Endothelial cell of umbilical vein (primary cell): ENCODE measurements at regions not wholly inside any gene's neighbourhood (a gene's known extent, or its start where the extent isn't known, plus 50 kb on each side); places are given as distances from the start of the nearest gene placed in this dataset.

Experiments
- BruUV-seq: library from RNA; stranded (reverse); fragments of 400-500 nt; replicated peaks from 2 replicates; lab custom pipeline; 2021; lab: Mats Ljungman, UMichigan
- CTCF ChIA-PET: fragments of 300-600, 350-600 bp; sonication (Branson Sonifier 250); formaldehyde crosslinking; loops from one replicate; lab custom pipeline; 2021; ENCODE audit warnings: antibody characterized with exemption, inconsistent platforms; lab: Charles Lee
- POLR2A ChIA-PET: fragments of 300-600, 350-600 bp; sonication (Branson Sonifier 250); formaldehyde crosslinking; loops from one replicate; lab custom pipeline; 2021; ENCODE audit warnings: antibody characterized with exemption, inconsistent platforms; lab: Charles Lee
- DNase-seq: peaks from one replicate; pipeline ENCODE4 v3.0.0-alpha.2; 2011; ENCODE audit warnings: low read depth, low spot score
- FAIRE-seq: peaks from 2 replicates; lab custom pipeline; 2011; peaks lifted over from hg19 to GRCh38; lab: Jason Lieb, UNC
- H2AFZ ChIP-seq: 2 replicates; pipeline ENCODE4 v1.6.0; 2012; ENCODE audit warnings: low read depth, low read length, control low read depth, inconsistent platforms
- H3K27ac ChIP-seq: 2 replicates; pipeline ENCODE4 v1.5.1; 2011; ENCODE audit warnings: low read depth, mild to moderate bottlenecking, control low read depth, low read length, moderate library complexity; ENCODE audit not compliant: insufficient read depth
- H3K27me3 ChIP-seq, 2 experiments: 2 replicates each; pipeline versions ENCODE4 v1.6.0 to v1.6.1; 2011; ENCODE audit warnings: low read length in 2 of 2, mixed read lengths in 1 of 2; ENCODE audit not compliant: control insufficient read depth in 2 of 2, insufficient read depth in 2 of 2
- H3K36me3 ChIP-seq, 2 experiments: 2 replicates in 1 of 2; 3 replicates in 1 of 2; pipeline ENCODE4 v1.5.1; 2011; ENCODE audit warnings: low read length in 2 of 2, mild to moderate bottlenecking in 1 of 2, moderate library complexity in 1 of 2; ENCODE audit not compliant: control insufficient read depth in 2 of 2, insufficient read depth in 2 of 2; ENCODE audit errors: extremely low read depth in 1 of 2
- H3K4me1 ChIP-seq: 3 replicates; pipeline ENCODE4 v1.5.1; 2011; ENCODE audit warnings: mild to moderate bottlenecking, low read length; ENCODE audit not compliant: control insufficient read depth, insufficient read depth; ENCODE audit errors: extremely low read depth
- H3K4me2 ChIP-seq: 2 replicates; pipeline ENCODE4 v1.6.1; 2011; ENCODE audit warnings: low read length, control low read depth, mixed read lengths; ENCODE audit not compliant: insufficient read depth
- H3K4me3 ChIP-seq, 3 experiments: fragments of 200-600 bp in 1 of 3; sonication (generic), shearing (Covaris generic) in 1 of 3; replicated peaks in 1 of 3; 2 replicates each; pipeline ENCODE4 v1.5.1; 2011 to 2016; ENCODE audit warnings: control low read depth in 3 of 3, low read length in 3 of 3, mild to moderate bottlenecking in 2 of 3, inconsistent platforms in 1 of 3, low read depth in 1 of 3, moderate library complexity in 1 of 3; ENCODE audit not compliant: insufficient read depth in 1 of 3
- H3K79me2 ChIP-seq: 2 replicates; pipeline ENCODE4 v1.6.0; 2012; ENCODE audit warnings: low read length, inconsistent platforms; ENCODE audit not compliant: control insufficient read depth, insufficient read depth
- H3K9ac ChIP-seq: replicated peaks from 2 replicates; pipeline ENCODE3; 2011; ENCODE audit warnings: low read length, control low read depth; ENCODE audit not compliant: insufficient read depth; ENCODE audit errors: extremely low read depth
- H3K9me1 ChIP-seq: replicated peaks from 3 replicates; pipeline ENCODE4 v1.6.0; 2011; ENCODE audit warnings: mild to moderate bottlenecking, low read length; ENCODE audit not compliant: control insufficient read depth, insufficient read depth; ENCODE audit errors: extremely low read depth
- H3K9me3 ChIP-seq: replicated peaks from 2 replicates; pipeline ENCODE4 v1.5.1; 2012; ENCODE audit warnings: low read length, inconsistent platforms; ENCODE audit not compliant: control insufficient read depth, insufficient read depth
- H4K20me1 ChIP-seq: replicated peaks from 2 replicates; pipeline ENCODE3; 2011; ENCODE audit warnings: mild to moderate bottlenecking, low read length; ENCODE audit not compliant: control insufficient read depth, insufficient read depth; ENCODE audit errors: extremely low read depth
- CTCF ChIP-seq, 2 donors: IDR thresholded peaks; 1 replicate in 1 of 2; 2 replicates in 1 of 2; pipeline ENCODE4 v1.5.1; 2011; ENCODE audit warnings: low read length in 2 of 2, mild to moderate bottlenecking in 2 of 2, moderate library complexity in 2 of 2, control low read depth in 1 of 2, inconsistent platforms in 1 of 2, low read depth in 1 of 2; ENCODE audit not compliant: insufficient read depth in 1 of 2; ENCODE audit errors: extremely low read depth in 1 of 2
- EZH2 ChIP-seq: IDR thresholded peaks from 2 replicates; pipeline ENCODE4 v1.6.1; 2012; ENCODE audit warnings: borderline replicate concordance, low read depth, mild to moderate bottlenecking, moderate library complexity, low read length, inconsistent platforms; ENCODE audit not compliant: severe bottlenecking
- FOS ChIP-seq: IDR thresholded peaks from 2 replicates; pipeline ENCODE4 v1.6.1; 2011; ENCODE audit warnings: mild to moderate bottlenecking, low read length, moderate library complexity, borderline replicate concordance; ENCODE audit not compliant: insufficient read depth
- GATA2 ChIP-seq: IDR thresholded peaks from 2 replicates; pipeline ENCODE4 v1.7.0; 2011; ENCODE audit warnings: low read depth, mild to moderate bottlenecking, moderate library complexity, mixed read lengths, low read length; ENCODE audit not compliant: insufficient read length, insufficient read depth
- JUN ChIP-seq: IDR thresholded peaks from 2 replicates; pipeline ENCODE4 v1.6.1; 2011; ENCODE audit warnings: borderline replicate concordance, low read depth; ENCODE audit not compliant: insufficient read length, insufficient read depth
- MAX ChIP-seq: IDR thresholded peaks from 2 replicates; pipeline ENCODE4 v1.6.1; 2011; ENCODE audit not compliant: insufficient read depth, insufficient read length
- MYC ChIP-seq: IDR thresholded peaks from one replicate; pipeline ENCODE4 v1.6.1; 2011; ENCODE audit warnings: mild to moderate bottlenecking, low read depth, low read length
- POLR2A ChIP-seq: IDR thresholded peaks from 2 replicates; pipeline ENCODE4 v1.6.1; 2012; ENCODE audit warnings: low read depth, mild to moderate bottlenecking, control low read depth, low read length
- POLR2AphosphoS5 ChIP-seq: IDR thresholded peaks from 2 replicates; pipeline ENCODE4 v1.6.1; 2012; ENCODE audit warnings: low read depth, mild to moderate bottlenecking, control low read depth, low read length, moderate library complexity; ENCODE audit not compliant: insufficient read depth
- dilution Hi-C: fragments of 300-500 bp; cut with MboI; formaldehyde crosslinking; loops from one replicate; pipeline ENCODE4 v1.15.0; 2019; ENCODE audit warnings: low sequenced_read_pairs; ENCODE audit not compliant: extremely low pct_ligation_motif_present
- intact Hi-C: fragments of 100-400 bp; cut with micrococcal nuclease; formaldehyde crosslinking; loops from one replicate; pipeline ENCODE4 v1.10.0; 2022

- dilution Hi-C loops, result no loop called here
- no TSS peak for BruUV-seq
- POLR2A ChIA-PET, result no interaction called here
- Histone ChIP-seq H3K36me3 (no peaks in the 10 kb centered on the region), H3K9me3 (no peaks in the 10 kb centered on the region), H3K4me1 (no peaks in the 10 kb centered on the region), H3K79me2 (no peaks in the 10 kb centered on the region), H3K9ac (no peak overlapping the region), H3K4me2 (no peak overlapping the region), H3K27me3 (no peaks in the 10 kb centered on the region), H2AFZ (no peak overlapping the region), H3K9me1 (no peaks in the 10 kb centered on the region), H4K20me1 (no peaks in the 10 kb centered on the region), H3K4me3 (no peak overlapping the region), H3K27ac (no peak overlapping the region)
- no peak for DNase-seq
- intact Hi-C loops, result no loop called here
- CTCF ChIA-PET, result interaction anchor here (1.1 to 1.4 kb wide), 3 partner anchors 9 to 40 kb away, joined by 3 to 4 read pairs (median 4); no protein-coding TSS in a partner anchor
- TF ChIP-seq POLR2AphosphoS5 (no peak), JUN (no peak), GATA2 (no peak), CTCF (IDR thresholded peaks at IDR 0.05; ENCODE audit: extremely low read depth in 1 of 2, insufficient read depth in 1 of 2, low read depth in 1 of 2, low read length in 2 of 2) (no peak), MYC (no peak), MAX (no peak), FOS (no peak), POLR2A (no peak), EZH2 (no peak)
- FAIRE-seq, result no peak
These were observed 675.1 kb upstream of the CXADR start for GRCh38 chr21:16837721-16838120.
